Mesothelial cell of epicardium (in vitro differentiated cells): ENCODE measurements at regions not wholly inside any gene's neighbourhood (a gene's known extent, or its start where the extent isn't known, plus 50 kb on each side); places are given as distances from the start of the nearest gene placed in this dataset.

Experiments used
- DNase-seq, 2 experiments: peaks; one replicate each; pipeline ENCODE4 v3.0.0; 2021; ENCODE audit warnings: low spot score in 2 of 2; ENCODE audit not compliant: unreplicated experiment in 2 of 2
- H3K27ac Mint-ChIP-seq: 2 replicates; pipeline ENCODE4 v1.8.0; 2021; ENCODE audit warnings: mixed read lengths
- H3K27me3 Mint-ChIP-seq: 2 replicates; pipeline ENCODE4 v1.8.0; 2021; ENCODE audit warnings: low read depth, mixed read lengths
- H3K36me3 Mint-ChIP-seq: 2 replicates; pipeline ENCODE4 v1.8.0; 2021; ENCODE audit warnings: mixed read lengths
- H3K4me1 Mint-ChIP-seq: 2 replicates; pipeline ENCODE4 v1.8.0; 2021; ENCODE audit warnings: mixed read lengths
- H3K4me3 Mint-ChIP-seq: 2 replicates; pipeline ENCODE4 v1.8.0; 2021; ENCODE audit warnings: mild to moderate bottlenecking, moderate library complexity, mixed read lengths
- H3K9me3 Mint-ChIP-seq: 2 replicates; pipeline ENCODE4 v1.8.0; 2021; ENCODE audit warnings: mixed read lengths
- TF ChIP-seq, protein P1 (sequence below): fragments of 200-600 bp; sonication (generic); IDR thresholded peaks from one replicate; pipeline ENCODE4 v1.5.0; 2021; ENCODE audit warnings: antibody characterized with exemption; ENCODE audit not compliant: unreplicated experiment

DNA sequence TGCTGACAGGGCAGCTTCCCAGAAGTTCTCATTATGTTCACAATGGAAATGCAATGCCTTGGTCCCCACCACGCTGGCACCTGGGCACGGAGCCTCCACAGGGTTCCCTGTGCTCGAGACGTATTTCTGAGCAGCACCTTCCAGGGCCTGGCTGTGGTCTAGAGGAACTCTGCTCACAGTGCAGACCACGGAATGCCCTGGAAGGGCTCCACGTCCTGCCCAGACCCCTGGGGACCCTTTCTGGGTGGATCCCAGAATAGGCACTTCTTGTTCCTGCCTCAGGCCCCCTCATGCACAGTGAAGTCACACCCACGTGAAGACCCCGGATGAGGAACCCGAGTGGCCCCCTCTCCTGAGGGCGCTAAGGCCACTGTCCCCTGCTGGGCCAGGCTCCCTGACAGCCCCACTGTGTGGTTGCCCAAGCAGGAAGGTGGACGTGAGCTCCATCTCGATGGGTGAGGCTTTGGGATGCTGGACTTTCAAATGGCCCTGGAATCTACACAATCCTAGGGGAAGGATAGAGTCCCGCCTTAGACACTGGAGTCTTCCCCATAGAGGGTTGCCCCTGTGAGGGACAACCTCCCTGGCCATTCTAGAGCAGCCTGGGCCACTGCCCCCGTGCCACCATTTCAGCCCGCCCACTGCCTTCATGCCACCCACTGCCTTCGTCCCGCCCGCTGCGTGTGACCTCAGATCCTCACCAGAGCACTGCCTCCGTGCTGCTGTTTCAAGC lies 1106.8 kb downstream of the BRD1 start:
- TF ChIP-seq, protein P1, sequence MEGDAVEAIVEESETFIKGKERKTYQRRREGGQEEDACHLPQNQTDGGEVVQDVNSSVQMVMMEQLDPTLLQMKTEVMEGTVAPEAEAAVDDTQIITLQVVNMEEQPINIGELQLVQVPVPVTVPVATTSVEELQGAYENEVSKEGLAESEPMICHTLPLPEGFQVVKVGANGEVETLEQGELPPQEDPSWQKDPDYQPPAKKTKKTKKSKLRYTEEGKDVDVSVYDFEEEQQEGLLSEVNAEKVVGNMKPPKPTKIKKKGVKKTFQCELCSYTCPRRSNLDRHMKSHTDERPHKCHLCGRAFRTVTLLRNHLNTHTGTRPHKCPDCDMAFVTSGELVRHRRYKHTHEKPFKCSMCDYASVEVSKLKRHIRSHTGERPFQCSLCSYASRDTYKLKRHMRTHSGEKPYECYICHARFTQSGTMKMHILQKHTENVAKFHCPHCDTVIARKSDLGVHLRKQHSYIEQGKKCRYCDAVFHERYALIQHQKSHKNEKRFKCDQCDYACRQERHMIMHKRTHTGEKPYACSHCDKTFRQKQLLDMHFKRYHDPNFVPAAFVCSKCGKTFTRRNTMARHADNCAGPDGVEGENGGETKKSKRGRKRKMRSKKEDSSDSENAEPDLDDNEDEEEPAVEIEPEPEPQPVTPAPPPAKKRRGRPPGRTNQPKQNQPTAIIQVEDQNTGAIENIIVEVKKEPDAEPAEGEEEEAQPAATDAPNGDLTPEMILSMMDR = no peak
- no peak overlapping the region for H3K27ac Mint-ChIP-seq
- DNase-seq = peak in 1 of 2 experiments; percentile 15

DNA sequence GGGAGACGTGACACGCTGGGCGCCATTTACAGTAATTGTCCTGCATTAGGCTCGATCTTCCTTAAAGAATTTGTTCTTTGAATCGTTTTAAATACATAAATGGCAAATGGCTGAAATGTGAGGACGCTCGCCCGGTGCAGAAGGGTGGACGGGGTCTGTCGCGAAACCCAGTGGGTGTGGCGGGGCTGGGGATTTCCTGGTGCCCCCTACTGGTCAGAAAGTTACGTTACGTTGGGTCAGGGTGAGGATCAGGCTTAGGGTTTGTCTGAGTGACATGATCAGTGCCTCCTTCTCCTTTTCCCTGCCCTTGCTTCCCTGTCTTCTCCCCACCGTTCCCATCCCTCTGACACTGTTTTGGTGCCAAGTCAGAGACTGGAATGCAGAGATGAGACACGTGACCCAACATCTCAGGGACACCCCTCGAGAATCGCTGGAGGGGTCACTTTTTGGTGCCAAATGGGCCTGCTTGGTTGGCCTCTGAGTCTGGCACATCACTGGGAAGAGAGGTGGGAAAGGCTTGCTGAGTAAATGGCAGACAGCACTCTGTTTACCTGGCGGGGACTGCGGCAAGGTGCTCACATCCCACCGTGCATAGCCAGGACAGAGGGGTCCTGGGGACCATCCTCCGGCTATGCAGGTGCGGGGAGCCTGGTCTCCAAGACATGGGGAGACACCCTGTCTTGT lies 1107.6 kb downstream of the BRD1 start:
- H3K27ac Mint-ChIP-seq = no peak overlapping the region
- TF ChIP-seq, protein P1 = peak; percentile 28
- DNase-seq = no peak
- H3K9me3 Mint-ChIP-seq = peaks cover 8% of the 10 kb centered on the region
- H3K4me1 Mint-ChIP-seq = peaks cover 20% of the 10 kb centered on the region
- peaks cover under 1% of the 10 kb centered on the region for H3K36me3 Mint-ChIP-seq
- no peak overlapping the region for H3K4me3 Mint-ChIP-seq
- peaks cover 5% of the 10 kb centered on the region for H3K27me3 Mint-ChIP-seq

More for the DNA sequence above, 1106.8 kb downstream of the BRD1 start:
- Mint-ChIP-seq H3K36me3 (no peaks in the 10 kb centered on the region), H3K4me1 (peaks cover 20% of the 10 kb centered on the region), H3K4me3 (no peak overlapping the region), H3K27me3 (peaks cover 7% of the 10 kb centered on the region), H3K9me3 (peaks cover 10% of the 10 kb centered on the region)

DNA sequence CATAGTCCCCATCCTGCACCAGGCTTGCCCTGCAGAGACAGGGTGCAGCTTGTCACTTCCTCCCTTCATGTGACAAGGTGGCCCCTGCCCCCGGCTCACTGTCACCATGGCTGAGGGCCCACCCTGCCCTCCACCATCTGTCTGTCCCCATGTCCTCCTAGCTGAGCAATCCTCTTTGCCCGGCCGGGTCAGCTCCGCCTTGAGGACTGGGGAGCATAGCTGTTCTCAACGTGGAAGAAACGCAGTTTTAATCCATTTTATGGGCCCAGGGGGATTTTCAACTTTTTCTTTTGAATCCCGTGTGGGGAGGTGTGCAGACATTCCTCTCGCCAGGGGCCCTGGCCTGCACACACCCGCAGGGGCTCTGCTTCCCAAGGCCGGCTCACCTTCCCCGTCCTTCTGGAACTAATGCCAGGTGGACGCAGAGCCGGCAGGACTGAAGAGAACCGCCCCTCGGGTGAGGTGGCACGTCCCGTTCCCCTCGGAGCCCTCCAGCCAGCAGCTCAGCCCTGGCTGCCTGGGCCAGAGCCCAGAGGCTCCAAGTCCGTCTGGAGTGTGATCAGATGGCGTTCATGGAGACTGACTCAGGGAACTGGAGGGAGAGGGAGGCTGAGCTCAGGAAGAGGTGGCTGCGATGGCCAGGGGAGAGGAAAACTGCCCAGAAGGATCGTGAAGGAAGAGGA lies 1108.7 kb downstream of the BRD1 start:
- H3K4me3 Mint-ChIP-seq = no peak overlapping the region
- H3K27ac Mint-ChIP-seq = no peak overlapping the region

DNA sequence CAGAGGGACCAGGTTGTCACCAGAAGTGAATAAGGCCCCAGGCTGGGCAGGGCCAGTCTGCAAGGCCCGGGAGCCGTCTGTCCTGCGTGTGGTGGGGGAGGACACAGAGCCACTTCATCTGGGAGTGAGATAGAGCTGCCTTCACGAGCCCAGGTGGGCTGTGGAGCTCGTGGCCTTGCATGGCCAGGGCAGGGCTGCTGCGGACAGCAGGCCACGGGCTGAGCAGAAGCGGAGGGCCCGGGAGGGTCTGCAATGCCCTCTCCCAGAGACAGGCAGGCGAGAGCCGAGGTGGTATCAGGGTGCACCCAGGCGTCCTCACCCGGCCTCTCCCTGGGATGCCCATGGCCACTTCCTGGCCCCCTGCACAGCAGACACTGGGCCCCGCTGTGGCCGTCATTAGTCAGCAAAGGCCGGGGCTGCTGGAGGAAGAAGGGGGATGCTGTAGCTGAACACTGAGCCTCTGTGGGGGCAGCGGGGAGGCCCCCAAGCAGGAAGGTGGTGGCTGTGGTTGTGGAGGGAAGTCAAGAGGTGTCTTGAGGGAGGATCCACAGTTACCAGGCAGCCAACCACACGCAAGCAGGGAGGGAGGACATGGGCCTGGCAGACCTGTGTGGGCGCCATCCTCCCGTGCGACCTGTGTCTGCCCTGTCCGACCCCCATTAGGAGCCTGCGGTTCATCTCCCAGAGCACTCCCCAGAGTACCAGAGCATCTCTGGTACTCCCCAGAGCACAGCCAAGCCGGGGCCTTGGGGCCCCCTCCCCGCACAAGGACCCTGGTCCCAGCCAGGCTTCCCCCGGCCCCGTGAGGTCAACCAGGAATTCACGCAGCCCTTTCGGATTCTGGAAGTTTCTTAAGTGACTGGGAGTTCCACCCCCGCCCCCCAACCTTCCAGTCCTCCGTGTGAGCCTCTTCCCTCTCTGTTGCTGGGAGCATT lies 1109.5 kb downstream of the BRD1 start:
- Mint-ChIP-seq H3K27me3 (peaks cover 5% of the 10 kb centered on the region), H3K27ac (peak overlapping the region; percentile 88), H3K36me3 (peaks cover 3% of the 10 kb centered on the region), H3K4me1 (peaks cover 20% of the 10 kb centered on the region), H3K9me3 (peaks cover 12% of the 10 kb centered on the region), H3K4me3 (no peak overlapping the region)
- TF ChIP-seq, protein P1 = no peak
- peak in 1 of 2 experiments; percentile 12 for DNase-seq

More for the DNA sequence above, 1108.7 kb downstream of the BRD1 start:
- Mint-ChIP-seq H3K36me3 (peaks cover 3% of the 10 kb centered on the region), H3K27me3 (peaks cover 5% of the 10 kb centered on the region), H3K9me3 (peaks cover 12% of the 10 kb centered on the region), H3K4me1 (peaks cover 20% of the 10 kb centered on the region)
- TF ChIP-seq, protein P1 = no peak
- no peak for DNase-seq
